DMS153 treated with DMSO at 0.1 percent for 48 hours (cell line): ENCODE measurements at regions not wholly inside any gene's neighbourhood (a gene's known extent, or its start where the extent isn't known, plus 50 kb on each side); places are given as distances from the start of the nearest gene placed in this dataset.
"Not testable (repeated sequence)": the region's sequence is repeated elsewhere in the genome, so short reads cannot be mapped to it uniquely, and the experiment has no call there.

Source experiments
- DNase-seq: peaks from one replicate; lab custom pipeline; 2025; ENCODE audit not compliant: unreplicated experiment; lab: John Stamatoyannopoulos, UW

DNA sequence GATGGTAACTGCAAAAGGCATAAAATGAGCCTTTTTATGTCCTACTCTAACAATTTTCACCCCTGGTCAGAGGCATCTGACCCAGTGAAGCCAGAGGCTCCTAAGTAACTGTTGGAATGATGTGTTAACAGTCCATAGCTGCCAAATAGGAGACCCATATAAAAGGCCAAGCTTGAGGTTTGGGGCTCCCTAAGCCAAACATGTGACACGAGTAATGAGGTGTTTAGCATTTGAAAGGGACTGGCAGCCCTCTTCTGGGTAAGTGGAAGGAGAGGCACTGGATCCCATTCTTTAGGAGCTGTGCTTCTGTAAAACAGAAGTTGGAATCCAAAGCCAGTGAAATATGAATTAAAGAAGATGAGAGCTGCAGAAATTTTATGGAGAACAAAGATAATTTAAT, 100.6 kb upstream of the PNPLA4 start:
- no peak for DNase-seq

DNA sequence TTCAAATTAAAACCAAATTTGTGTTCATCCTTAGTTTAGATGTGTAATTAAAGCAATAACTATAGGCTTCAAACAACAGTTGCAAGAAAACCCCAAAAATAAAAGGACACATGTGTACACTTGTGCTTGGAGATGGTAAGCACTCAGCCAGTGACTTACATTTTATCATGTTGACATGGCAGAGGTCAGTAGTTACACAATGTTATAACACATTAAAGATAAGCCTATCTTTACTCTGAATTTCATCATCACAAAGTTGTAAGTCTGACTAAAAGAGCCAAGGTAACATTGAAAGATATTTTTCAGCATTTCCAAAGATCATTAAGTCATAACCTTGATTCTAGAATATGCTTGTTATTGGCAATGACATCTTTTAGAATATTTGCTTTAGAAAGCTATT, 98.5 kb upstream of the PNPLA4 start:
- DNase-seq = no peak

DNA sequence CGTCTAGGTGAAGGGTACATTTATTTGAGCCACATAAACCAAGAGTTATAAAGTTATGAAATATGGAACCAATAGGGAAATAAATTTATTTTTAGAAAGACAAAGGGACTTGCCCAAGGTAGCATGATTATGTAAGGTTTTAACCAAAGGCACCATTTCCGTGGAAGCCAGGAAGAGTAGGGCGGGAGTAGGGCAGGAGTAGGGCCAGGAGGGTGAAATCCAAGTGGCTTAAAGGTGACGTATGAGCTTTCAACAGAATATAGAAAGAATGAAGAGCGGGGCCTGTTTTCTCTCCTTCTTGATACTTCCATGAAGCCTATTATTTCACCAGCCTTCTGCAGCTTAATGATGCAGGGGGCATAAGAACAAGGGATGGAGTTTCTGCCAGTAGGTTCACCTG, 91.7 kb upstream of the PNPLA4 start:
- DNase-seq = no peak

DNA sequence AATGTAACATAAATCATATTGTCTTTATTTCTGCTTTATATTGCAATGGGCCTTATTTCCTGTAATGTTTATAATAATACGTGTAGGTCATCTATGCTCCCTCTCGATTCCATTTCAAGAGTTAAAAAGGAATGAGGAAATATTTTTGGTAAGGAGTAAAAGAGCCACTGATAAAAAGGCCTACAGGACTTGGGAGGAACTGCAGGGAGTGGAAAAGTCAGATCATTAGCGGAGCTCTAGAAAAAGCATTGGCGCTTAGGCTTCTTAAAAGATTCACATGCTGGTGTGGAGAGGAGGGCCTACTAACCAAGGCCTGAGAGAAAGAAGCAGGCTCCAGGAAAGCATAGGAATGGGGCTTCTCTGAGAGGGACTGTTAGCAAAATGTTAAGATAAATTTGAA, 82.9 kb upstream of the PNPLA4 start:
- DNase-seq = no peak

DNA sequence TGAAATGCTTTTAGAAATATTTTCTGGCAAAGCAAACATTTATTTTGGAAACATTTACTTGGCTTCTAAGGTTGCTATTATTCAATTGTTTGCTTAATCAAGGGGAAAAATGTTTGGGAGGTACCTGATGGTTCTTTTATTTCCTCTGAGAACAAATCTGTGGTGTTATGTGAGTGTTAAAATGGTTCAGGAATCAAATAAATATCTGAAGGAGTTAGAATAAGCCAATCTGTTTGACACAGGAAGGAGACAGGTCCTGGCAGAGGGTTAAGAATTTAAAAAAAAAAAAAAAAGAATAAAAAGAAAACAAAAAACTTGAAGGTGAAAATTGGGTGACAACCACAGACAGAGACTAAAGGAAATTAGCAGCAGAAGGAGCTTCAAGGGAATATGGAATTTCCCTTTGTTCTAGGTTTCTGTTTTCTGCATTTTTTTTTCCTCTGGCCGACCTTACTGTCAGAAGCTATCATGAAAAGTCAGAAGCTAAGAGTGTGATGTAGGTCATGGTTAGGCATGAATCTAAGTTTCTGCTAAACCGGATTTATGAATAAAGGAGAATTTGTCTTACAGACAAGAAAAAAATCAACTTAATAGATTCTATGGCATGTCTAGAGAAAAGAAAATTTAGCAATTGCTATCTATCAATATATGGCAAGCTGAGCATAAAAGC, 78.6 kb upstream of the PNPLA4 start:
- no peak for DNase-seq

DNA sequence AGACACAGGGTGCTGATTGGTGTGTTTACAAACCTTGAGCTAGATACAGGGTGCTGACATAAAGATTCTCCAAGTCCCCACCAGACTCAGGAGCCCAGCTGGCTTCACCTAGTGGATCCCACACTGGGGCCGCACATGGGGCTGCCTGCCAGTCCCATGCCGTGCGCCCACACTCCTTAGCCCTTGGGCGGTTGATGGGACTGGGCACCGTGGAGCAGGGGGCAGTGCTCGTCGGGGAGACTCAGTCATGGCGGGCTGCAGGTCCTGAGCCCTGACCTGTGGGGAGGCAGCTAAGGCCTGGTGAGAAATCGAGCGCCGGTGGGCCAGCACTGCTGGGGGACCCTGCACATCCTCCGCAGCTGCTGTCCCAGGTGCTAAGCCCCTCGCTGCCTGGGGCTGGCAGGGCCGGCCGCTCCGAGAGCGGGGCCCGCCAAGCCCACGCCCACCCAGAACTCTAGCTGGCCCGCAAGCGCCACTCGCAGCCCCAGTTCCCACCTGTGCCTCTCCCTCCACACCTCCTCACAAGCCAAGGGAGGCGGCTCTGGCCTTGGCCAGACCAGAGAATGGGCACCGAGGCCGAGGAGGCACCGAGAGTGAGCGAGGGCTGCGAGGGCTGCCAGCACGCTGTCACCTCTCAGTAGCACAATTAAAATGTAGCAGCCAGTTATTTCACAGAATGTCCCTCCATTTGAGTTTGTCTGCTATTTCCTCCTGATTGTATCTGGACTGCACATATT, 76.1 kb upstream of the PNPLA4 start:
- DNase-seq = no peak

DNA sequence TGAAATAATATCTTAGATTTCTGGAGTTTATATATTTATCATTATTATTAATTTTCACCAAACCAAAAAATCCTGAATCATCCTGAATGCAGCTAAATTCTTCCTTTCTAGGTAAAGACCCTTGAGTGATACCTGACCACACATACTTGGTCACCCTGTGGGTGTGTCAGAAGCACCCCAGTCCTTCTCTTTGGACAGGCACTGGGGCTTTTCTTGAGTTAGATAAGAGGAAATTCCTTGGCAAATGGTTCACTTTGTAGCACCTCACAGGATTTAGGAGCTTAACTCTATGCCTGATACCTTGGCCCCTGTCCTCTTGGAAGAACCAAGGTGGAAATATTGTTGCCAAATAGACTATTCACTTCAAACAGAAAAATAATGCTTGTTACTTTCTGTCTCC, 69.6 kb upstream of the PNPLA4 start:
- DNase-seq = no peak

DNA sequence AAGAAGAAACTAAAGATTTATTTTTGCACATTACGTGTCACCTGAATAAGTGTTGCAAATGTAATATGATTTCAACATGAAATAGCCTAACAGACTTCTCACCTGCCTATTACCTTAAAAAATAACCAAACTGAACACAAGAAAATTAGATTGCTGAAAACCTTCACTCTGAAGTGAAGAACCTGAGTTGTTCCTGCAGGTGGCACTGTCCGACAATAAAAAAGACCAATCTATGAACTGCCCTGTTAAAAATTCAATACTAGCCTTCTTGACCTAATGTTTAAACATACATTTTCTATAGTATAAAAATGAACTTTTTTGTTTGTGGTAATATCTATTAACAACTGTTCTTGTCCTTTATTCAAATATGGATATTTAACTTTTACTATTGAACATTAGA, 69.2 kb upstream of the PNPLA4 start:
- DNase-seq = peak; percentile 41

DNA sequence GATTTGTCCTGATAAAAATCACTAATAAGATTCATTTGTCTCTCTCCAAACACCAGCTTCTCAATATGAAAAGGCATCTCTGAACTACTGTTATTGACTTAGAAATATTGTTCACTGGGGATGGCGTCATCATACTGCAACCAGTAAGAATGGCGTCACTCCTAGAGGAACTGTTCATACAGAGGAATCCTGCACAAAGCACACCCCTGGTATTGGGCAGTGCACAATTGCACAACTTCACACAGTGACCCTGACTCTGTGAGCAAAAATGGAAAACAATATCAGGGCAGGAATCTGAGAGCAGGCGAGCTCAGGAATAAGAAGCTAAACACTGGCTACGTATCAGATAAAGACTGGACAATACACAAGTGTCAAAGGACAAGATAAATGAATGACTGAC, 66.7 kb upstream of the PNPLA4 start:
- DNase-seq = no peak

DNA sequence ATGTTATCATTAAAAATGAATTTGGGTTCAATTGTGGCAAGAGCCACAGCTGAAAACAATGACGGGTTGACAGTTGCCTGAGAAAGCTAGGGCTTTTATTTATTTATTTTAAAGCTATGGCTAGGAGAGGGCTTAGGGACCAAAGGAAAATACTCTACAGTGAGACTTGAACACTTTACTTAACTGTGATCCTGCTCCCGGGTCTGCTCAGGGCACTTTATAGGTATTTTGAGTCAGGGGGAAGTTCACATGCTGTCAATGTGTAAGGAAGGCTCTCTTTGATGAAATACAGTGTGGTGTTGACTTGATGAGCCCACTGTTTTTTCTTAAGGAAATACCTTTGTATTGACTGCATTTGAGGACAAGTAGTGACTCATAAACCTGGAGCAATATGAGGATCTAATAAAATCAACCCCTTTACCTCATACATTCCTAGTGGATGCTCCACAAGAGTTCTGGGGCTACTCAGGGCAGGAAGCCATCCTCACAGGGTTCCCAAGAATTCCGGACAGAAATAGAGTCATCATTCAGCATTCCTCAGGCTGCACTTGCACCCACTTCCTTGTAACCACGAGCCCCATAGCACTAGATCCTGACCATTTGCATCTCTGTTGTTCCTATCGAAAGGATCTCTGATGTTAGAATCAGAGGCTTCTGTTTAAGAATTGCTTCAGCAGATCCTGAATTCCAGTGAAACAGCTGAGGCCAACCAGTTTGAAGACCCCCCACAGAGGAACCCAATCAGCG, 61.0 kb upstream of the PNPLA4 start:
- DNase-seq = not testable (repeated sequence)

DNA sequence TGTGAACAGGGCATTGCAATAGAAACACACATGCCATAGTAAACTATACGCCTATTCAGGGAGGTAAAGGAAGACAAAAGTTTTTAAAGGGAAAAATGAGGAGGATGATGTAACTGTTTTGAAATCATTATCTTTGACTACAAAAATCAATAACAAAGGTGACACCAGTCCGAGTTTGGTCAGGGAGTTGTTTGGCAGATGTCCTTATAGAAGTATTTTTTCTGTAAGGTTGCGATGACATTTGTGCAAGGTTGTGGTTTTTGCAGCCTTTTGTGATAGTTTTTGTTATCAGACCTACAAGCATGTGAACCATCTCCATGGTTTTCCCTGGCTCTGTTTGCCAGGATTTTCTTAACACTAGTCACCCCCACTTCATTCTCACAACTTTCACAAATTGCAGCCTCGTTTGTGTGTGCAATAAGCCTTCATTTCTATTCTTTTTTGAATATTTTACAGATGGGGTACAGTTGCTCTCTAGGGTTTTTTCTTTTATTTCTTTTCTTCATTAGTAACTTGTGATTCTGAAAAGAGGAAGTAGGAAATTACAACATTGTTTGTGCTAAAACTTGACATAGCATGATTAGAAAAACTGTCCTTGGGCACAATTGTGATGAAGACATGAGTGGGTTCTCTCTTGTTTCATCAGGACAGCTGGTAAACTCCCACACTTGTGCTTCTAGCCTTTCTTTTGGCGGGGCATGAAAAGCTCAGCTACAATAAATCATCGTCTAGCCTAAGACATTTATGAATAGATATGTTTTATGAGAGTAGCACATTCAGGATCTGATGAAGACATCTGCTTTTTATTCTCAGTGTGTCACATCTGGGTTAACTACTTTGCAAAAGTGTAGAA, 60.2 kb upstream of the PNPLA4 start:
- no peak for DNase-seq

DNA sequence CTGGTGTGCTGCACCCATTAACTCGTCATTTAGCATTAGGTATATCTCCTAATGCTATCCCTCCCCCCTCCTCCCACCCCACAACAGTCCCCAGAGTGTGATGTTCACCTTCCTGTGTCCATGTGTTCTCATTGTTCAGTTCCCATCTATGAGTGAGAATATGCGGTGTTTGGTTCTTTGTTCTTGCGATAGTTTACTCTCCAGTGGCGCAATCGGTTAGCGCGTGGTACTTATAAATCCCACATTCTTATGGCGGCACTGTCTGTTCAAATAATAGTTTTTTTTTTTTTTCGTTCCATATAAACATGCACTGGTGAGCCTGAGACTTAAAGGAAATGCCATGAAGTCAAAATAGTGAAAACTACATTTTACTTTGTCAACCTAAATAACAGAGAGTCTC, 59.5 kb upstream of the PNPLA4 start:
- DNase-seq = not testable (repeated sequence)

DNA sequence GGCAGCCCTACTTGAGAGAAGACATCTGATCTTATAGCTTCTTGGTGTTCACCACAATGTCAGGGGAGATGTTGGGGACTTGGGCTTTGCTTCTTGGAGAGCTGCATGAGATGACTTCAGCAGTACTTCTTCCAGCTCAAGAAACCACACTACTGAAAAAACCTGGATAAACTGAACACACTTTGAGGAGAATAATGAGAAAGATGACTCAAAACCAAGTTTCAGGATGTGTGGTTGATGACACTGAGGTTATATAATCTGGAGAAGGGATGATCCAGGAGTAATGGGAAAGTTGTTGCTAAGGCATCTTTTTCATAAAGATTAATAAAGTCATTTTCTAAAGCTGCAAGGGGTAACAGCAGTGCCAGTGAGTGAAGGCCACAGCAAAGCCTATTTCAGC, 58.4 kb upstream of the PNPLA4 start:
- DNase-seq = no peak

DNA sequence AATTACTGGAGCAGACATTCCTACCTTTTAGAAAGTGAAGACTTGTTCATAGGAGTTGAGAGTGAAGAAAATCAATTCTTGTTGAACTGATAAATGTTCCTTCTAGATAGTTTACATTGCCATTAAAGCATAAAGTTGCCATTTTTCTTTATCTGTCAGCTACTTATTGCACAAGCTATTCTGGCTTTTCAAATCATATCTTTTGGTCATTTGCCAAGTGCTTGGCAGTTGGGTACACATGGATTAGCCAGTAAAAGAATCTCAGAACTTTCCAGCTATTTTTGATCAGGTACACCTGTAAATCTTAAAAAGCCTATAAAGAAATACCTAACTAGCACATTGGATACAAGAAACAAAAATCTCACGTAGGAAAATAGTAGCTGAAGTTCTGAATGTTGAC, 56.4 kb upstream of the PNPLA4 start:
- DNase-seq = no peak
